ENCODE measurements at regions not wholly inside any gene's neighbourhood (a gene's known extent, or its start where the extent isn't known, plus 50 kb on each side); places are given as distances from the start of the nearest gene placed in this dataset.
"Not testable (repeated sequence)": the region's sequence is repeated elsewhere in the genome, so short reads cannot be mapped to it uniquely, and the experiment has no call there.

DNA sequence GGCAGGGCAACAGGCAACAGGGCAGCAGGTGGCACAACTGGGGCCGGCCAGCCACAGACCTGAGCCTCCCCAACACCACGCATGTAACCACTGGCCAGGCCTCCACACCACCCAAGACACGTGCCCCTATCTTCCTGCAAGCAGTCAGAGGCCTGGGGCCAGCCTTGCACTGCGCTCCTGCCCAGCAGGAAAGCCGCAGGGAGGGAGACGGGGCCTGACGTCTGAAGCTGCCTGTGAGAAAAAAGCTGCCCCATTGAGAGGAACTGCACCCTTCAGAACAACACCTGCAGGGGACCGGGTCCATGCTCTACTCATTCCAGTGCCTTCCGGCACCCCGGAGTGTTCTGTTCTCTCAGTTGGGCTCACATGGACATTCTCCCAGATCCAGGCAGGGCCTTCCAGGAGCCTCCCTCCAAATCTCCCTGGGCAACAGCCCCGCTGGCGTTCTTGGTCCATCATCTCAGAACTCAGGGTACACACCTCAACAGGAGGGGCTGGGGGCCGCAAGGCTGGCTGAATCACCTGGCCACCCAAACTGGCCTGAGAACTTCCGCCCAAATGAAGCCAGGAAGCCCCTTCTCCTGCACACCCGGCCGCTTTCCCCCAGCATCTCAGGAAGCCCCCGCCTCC, 5403.6 kb upstream of the TPTE start:
- H3K27me3 Mint-ChIP-seq; H3K27ac Mint-ChIP-seq; DNase-seq (ENCODE audit: extremely low spot score, unreplicated experiment); H3K4me1 Mint-ChIP-seq (ENCODE audit: unreplicated experiment); H3K4me3 Mint-ChIP-seq; H3K9me3 Mint-ChIP-seq; H3K36me3 Mint-ChIP-seq: not testable (repeated sequence)

- H3K36me3 Mint-ChIP-seq; H3K4me3 Mint-ChIP-seq; DNase-seq (ENCODE audit: extremely low spot score, unreplicated experiment); H3K9me3 Mint-ChIP-seq; H3K4me1 Mint-ChIP-seq (ENCODE audit: unreplicated experiment); H3K27me3 Mint-ChIP-seq; H3K27ac Mint-ChIP-seq: not testable (repeated sequence)
Observed at GRCh38 chr21:5118296-5118679, 5403.1 kb upstream of the TPTE start.

DNA sequence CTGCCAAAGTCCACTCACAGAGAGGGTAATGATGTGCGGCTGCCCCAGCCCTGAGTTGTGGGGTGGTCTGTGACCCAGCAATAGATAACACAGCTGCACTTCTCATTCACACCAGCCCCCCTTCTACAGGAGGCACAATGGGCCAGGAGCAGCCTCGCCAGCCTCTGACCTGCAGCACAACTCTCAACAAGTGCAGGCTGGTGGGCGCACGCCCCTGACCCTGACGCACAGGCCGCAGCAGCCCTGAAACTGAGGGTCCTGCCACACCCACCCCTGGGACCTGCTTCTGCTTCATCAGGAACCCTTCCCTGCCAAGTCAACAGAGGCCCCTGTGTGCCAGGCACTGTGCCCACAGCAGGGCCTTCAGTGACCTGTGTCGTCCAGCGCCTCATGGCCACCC, 5402.2 kb upstream of the TPTE start:
- H3K9me3 Mint-ChIP-seq; DNase-seq (ENCODE audit: extremely low spot score, unreplicated experiment); H3K27ac Mint-ChIP-seq: not testable (repeated sequence)

GRCh38 chr21:5121399-5121798, 5400.0 kb upstream of the TPTE start:
- not testable (repeated sequence) for H3K4me3 Mint-ChIP-seq; H3K36me3 Mint-ChIP-seq; H3K27me3 Mint-ChIP-seq; H3K4me1 Mint-ChIP-seq (ENCODE audit: unreplicated experiment); DNase-seq (ENCODE audit: extremely low spot score, unreplicated experiment); H3K9me3 Mint-ChIP-seq; H3K27ac Mint-ChIP-seq

More for the DNA sequence above, 5402.2 kb upstream of the TPTE start:
- H3K27me3 Mint-ChIP-seq; H3K36me3 Mint-ChIP-seq; H3K4me3 Mint-ChIP-seq; H3K4me1 Mint-ChIP-seq (ENCODE audit: unreplicated experiment): not testable (repeated sequence)

GRCh38 chr21:5121849-5122248, 5399.5 kb upstream of the TPTE start:
- not testable (repeated sequence) for H3K4me3 Mint-ChIP-seq; DNase-seq (ENCODE audit: extremely low spot score, unreplicated experiment); H3K36me3 Mint-ChIP-seq; H3K9me3 Mint-ChIP-seq; H3K27me3 Mint-ChIP-seq; H3K4me1 Mint-ChIP-seq (ENCODE audit: unreplicated experiment); H3K27ac Mint-ChIP-seq

DNA sequence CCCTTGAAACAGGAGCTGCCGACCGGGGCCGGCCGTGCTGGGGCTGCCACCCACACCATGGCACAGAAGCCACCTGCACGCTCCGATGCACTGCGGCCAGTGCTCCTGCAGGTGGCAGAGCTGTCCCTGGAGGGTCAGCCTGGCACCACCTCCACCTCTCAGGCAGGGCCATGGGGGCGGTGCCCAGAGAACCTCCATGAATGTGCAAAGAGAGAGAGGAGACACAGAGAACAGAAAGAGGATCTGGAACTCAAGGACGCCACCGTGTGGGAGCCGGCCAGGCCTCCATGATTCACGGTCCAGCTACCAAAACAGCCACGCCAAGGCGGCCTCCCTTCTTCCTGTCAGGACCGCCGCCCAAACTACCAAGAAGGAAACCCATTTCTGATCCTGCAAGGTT, 5397.7 kb upstream of the TPTE start:
- not testable (repeated sequence) for H3K4me1 Mint-ChIP-seq (ENCODE audit: unreplicated experiment); H3K27ac Mint-ChIP-seq; H3K36me3 Mint-ChIP-seq; H3K4me3 Mint-ChIP-seq; H3K27me3 Mint-ChIP-seq; DNase-seq (ENCODE audit: extremely low spot score, unreplicated experiment); H3K9me3 Mint-ChIP-seq
- TF ChIP-seq CTCF (conservative IDR thresholded peaks at IDR 0.05): peak; percentile 62

- not testable (repeated sequence) for H3K27ac Mint-ChIP-seq; H3K9me3 Mint-ChIP-seq; H3K27me3 Mint-ChIP-seq; H3K4me1 Mint-ChIP-seq (ENCODE audit: unreplicated experiment); H3K36me3 Mint-ChIP-seq
- peak overlapping the region; percentile 76 for H3K4me3 Mint-ChIP-seq
- peak; percentile 97 for DNase-seq (ENCODE audit: extremely low spot score, unreplicated experiment)
Observed at GRCh38 chr21:5128261-5128660, 5393.1 kb upstream of the TPTE start.

DNA sequence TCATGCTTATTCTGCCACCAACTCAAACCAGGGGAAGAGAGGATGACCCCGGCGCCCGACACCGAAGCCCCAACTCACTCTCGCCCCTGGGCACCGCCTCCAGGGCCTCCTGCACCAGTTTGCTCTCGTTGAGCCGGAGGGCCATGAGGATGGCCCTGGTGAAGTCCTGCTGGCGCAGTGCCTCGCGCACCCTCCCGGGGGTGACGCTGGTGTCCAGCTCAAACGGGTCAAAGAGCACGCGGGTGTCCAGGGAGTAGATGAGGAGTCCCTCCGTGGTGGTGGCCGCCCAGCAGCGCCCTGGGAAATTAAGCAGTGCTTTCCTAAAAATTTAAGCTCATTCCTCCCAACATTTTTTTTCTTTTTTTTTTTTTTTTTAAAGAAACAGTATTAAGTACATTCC, 5387.6 kb upstream of the TPTE start:
- not testable (repeated sequence) for H3K4me1 Mint-ChIP-seq (ENCODE audit: unreplicated experiment); H3K36me3 Mint-ChIP-seq; H3K27ac Mint-ChIP-seq; H3K27me3 Mint-ChIP-seq; H3K9me3 Mint-ChIP-seq; DNase-seq (ENCODE audit: extremely low spot score, unreplicated experiment); H3K4me3 Mint-ChIP-seq

GRCh38 chr21:5136406-5136805, 5385.0 kb upstream of the TPTE start:
- not testable (repeated sequence) for H3K4me3 Mint-ChIP-seq; H3K4me1 Mint-ChIP-seq (ENCODE audit: unreplicated experiment); H3K9me3 Mint-ChIP-seq; H3K36me3 Mint-ChIP-seq; DNase-seq (ENCODE audit: extremely low spot score, unreplicated experiment); H3K27me3 Mint-ChIP-seq; H3K27ac Mint-ChIP-seq

DNA sequence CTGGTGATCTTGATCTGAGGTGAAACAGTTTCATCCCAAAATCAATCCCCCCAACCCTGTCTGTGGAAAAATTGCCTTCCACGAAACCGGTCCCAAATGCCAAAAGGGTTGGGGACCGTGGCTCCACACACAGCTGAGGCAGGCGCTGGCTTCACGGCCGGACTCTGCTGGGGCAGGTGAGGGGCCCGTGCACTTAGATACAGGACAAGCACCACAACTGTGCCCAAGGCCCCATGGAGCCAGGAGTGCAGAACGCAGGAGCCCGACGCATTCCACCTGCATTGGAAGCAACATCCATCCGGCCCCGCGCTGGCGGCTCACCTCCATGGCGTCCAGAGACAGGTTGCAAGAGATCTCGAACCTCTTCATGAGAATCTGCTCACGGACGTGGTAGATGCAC, 5384.4 kb upstream of the TPTE start:
- not testable (repeated sequence) for DNase-seq (ENCODE audit: extremely low spot score, unreplicated experiment); H3K27me3 Mint-ChIP-seq; H3K4me3 Mint-ChIP-seq; H3K4me1 Mint-ChIP-seq (ENCODE audit: unreplicated experiment); H3K27ac Mint-ChIP-seq; H3K36me3 Mint-ChIP-seq; H3K9me3 Mint-ChIP-seq

DNA sequence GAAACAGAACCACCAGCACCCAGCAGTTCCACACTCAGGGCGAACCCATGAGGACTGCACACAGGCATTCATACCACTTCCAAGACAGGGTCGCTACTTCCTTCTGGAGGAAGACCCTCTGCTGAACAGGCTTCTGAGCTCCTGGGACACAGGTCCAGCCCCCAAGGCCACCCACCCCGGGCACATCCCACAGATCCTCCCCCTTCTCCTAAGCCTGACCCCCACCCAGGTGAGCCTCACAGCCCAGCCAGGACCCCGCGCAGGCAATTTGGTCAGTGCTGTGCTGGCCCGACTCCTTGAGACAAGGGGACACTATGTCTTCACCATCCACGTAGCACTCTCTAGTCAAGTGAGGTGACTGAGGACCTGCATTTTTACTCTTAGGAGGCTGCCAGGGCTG, 5382.7 kb upstream of the TPTE start:
- H3K27me3 Mint-ChIP-seq; H3K27ac Mint-ChIP-seq; H3K4me1 Mint-ChIP-seq (ENCODE audit: unreplicated experiment); DNase-seq (ENCODE audit: extremely low spot score, unreplicated experiment); H3K4me3 Mint-ChIP-seq; H3K9me3 Mint-ChIP-seq; H3K36me3 Mint-ChIP-seq: not testable (repeated sequence)

DNA sequence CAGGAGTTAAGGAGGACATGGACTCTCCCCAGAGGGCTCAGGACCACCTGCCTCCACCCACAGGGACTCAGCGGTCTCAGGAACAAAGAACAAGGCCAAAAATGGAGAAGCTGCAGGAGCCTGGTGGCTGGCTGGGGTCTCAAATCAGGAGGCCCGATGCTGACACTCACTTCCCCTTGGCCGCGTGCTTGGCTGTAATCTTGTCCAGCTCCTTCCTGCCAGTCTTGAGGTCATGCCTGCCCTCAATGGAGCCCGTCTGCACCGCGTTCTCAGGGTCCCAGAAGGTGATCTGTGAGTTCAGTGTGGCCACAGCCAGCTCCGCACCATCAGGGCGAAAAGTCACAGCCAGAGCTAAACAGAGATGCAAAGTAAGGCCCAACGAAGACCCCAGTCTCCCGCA, 5381.9 kb upstream of the TPTE start:
- not testable (repeated sequence) for DNase-seq (ENCODE audit: extremely low spot score, unreplicated experiment); H3K27me3 Mint-ChIP-seq; H3K4me1 Mint-ChIP-seq (ENCODE audit: unreplicated experiment); H3K36me3 Mint-ChIP-seq; H3K4me3 Mint-ChIP-seq; H3K27ac Mint-ChIP-seq; H3K9me3 Mint-ChIP-seq

GRCh38 chr21:5143011-5143410, 5378.4 kb upstream of the TPTE start:
- not testable (repeated sequence) for H3K4me3 Mint-ChIP-seq; H3K4me1 Mint-ChIP-seq (ENCODE audit: unreplicated experiment); H3K9me3 Mint-ChIP-seq

DNA sequence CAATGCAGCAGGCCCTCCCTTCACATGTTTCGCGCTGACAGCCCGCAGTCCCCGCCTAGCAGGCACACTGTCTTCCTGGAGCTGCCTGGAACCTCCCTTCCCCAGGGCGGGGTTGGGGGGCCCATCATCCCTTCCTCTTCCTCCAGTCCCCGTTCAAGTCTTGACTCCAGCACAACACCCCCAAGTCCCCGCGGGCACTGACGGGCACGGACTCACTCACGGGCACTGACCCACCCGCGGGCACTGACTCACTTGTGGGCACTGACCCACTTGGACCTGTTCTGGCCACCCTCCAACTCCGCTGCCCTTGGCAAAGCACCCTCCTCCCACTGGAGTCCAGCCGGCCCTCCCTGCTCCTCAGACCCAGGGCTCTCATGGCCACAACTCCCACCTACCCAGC, 5376.7 kb upstream of the TPTE start:
- H3K4me1 Mint-ChIP-seq (ENCODE audit: unreplicated experiment); H3K36me3 Mint-ChIP-seq: not testable (repeated sequence)

More at GRCh38 chr21:5143011-5143410, 5378.4 kb upstream of the TPTE start:
- not testable (repeated sequence) for H3K36me3 Mint-ChIP-seq; H3K27ac Mint-ChIP-seq; H3K27me3 Mint-ChIP-seq; DNase-seq (ENCODE audit: extremely low spot score, unreplicated experiment)

More for the DNA sequence above, 5376.7 kb upstream of the TPTE start:
- not testable (repeated sequence) for H3K4me3 Mint-ChIP-seq; H3K27ac Mint-ChIP-seq; DNase-seq (ENCODE audit: extremely low spot score, unreplicated experiment); H3K27me3 Mint-ChIP-seq; H3K9me3 Mint-ChIP-seq
